Stomach (tissue), 4 donors: ENCODE measurements at regions not wholly inside any gene's neighbourhood (a gene's known extent, or its start where the extent isn't known, plus 50 kb on each side); places are given as distances from the start of the nearest gene placed in this dataset.

Experiments
- CTCF ChIP-seq, 7 experiments: fragments of 450-650 bp in 4 of 7; fragments of 200-600 bp in 3 of 7; sonication (generic) in 3 of 7; IDR thresholded peaks; one replicate each; pipeline ENCODE4 v1.5.1; 2016 to 2019; ENCODE audit warnings: antibody characterized with exemption in 7 of 7, control low read depth in 2 of 7, mild to moderate bottlenecking in 1 of 7
- EP300 ChIP-seq: sonication (generic); formaldehyde crosslinking; IDR thresholded peaks from one replicate; pipeline ENCODE4 v1.6.1; 2017; ENCODE audit warnings: antibody characterized with exemption
- POLR2A ChIP-seq, 4 donors: fragments of 450-650 bp; IDR thresholded peaks; one replicate each; pipeline ENCODE4 v1.6.1; 2016; ENCODE audit warnings: antibody characterized with exemption in 4 of 4, control low read depth in 2 of 4, mild to moderate bottlenecking in 1 of 4, moderate library complexity in 1 of 4
- POLR2AphosphoS5 ChIP-seq, 3 donors: sonication (generic); formaldehyde crosslinking; IDR thresholded peaks; one replicate each; pipeline ENCODE4 v1.6.1; 2016; ENCODE audit warnings: antibody characterized with exemption in 3 of 3

DNA sequence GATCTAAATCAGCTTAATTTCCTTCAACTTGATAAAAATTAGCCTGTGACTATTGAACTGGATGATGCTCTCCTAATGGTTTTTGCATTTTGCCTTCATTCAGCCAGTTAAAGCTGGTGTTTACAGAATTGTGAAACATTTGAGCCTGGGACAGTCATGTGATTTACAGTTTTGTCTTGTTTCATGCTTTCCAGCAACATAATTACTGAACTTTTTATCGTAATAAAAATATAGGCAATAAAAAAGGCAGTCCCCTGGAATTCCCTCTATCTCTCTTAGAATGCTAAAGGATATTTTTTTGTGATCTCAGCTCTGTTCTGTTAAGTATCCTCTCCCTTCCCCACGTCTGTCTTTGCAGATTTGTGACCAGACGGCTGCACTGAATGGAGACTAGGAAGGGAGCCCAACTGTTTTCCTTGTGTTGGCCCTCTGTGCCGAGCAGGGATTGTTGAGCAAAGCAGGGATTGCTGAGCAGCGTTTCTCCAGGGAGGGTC, 70.3 kb upstream of the RGL1 start:
- no peak for TF ChIP-seq CTCF (IDR thresholded peaks at IDR 0.05)
- TF ChIP-seq POLR2A (IDR thresholded peaks at IDR 0.05): no peak
- no peak for TF ChIP-seq EP300
- TF ChIP-seq POLR2AphosphoS5 (IDR thresholded peaks at IDR 0.05): no peak
